NCI-H2107 treated with DMSO at 0.1 percent for 48 hours (cell line): ENCODE measurements at regions not wholly inside any gene's neighbourhood (a gene's known extent, or its start where the extent isn't known, plus 50 kb on each side); places are given as distances from the start of the nearest gene placed in this dataset.
"Not testable (repeated sequence)": the region's sequence is repeated elsewhere in the genome, so short reads cannot be mapped to it uniquely, and the experiment has no call there.

ENCODE experiments used
- DNase-seq: peaks from one replicate; lab custom pipeline; 2025; ENCODE audit not compliant: unreplicated experiment; lab: John Stamatoyannopoulos, UW

GRCh38 chr12:33817713-33818112, 204.6 kb upstream of the ALG10 start:
- no peak for DNase-seq

GRCh38 chr12:33818313-33818712, 204.0 kb upstream of the ALG10 start:
- no peak for DNase-seq

GRCh38 chr12:33825442-33825841, 196.9 kb upstream of the ALG10 start:
- DNase-seq: no peak

GRCh38 chr12:33825986-33826602, 196.2 kb upstream of the ALG10 start:
- no peak for DNase-seq

GRCh38 chr12:33828326-33828725, 194.0 kb upstream of the ALG10 start:
- no peak for DNase-seq

GRCh38 chr12:33830070-33830469, 192.2 kb upstream of the ALG10 start:
- no peak for DNase-seq

- DNase-seq: no peak
Measured at GRCh38 chr12:33832900-33833299, 189.4 kb upstream of the ALG10 start.

GRCh38 chr12:33834672-33835071, 187.6 kb upstream of the ALG10 start:
- no peak for DNase-seq

GRCh38 chr12:33876618-33877017, 145.7 kb upstream of the ALG10 start:
- no peak for DNase-seq

GRCh38 chr12:33892425-33892824, 129.9 kb upstream of the ALG10 start:
- no peak for DNase-seq

GRCh38 chr12:33920460-33920859, 101.8 kb upstream of the ALG10 start:
- not testable (repeated sequence) for DNase-seq

GRCh38 chr12:33926095-33926494, 96.2 kb upstream of the ALG10 start:
- DNase-seq: no peak

GRCh38 chr12:33937669-33938068, 84.6 kb upstream of the ALG10 start:
- not testable (repeated sequence) for DNase-seq

GRCh38 chr12:33942172-33942571, 80.1 kb upstream of the ALG10 start:
- no peak for DNase-seq

- no peak for DNase-seq
Measured at GRCh38 chr12:33944703-33945437, 77.4 kb upstream of the ALG10 start.

- DNase-seq: no peak
Measured at GRCh38 chr12:33945438-33945784, 76.9 kb upstream of the ALG10 start.

GRCh38 chr12:33966219-33966618, 56.1 kb upstream of the ALG10 start:
- DNase-seq: not testable (repeated sequence)

- DNase-seq: no peak
Measured at GRCh38 chr12:33967760-33968159, 54.5 kb upstream of the ALG10 start.
